KMS-11 (cell line): ENCODE measurements at regions not wholly inside any gene's neighbourhood (a gene's known extent, or its start where the extent isn't known, plus 50 kb on each side); places are given as distances from the start of the nearest gene placed in this dataset.

Source experiments
- H2AFZ ChIP-seq: fragments of 200-600 bp; sonication (generic); 2 replicates; pipeline ENCODE4 v1.6.1; 2016; ENCODE audit warnings: antibody characterized with exemption, mixed run types, low read depth
- H3K27ac ChIP-seq: fragments of 200-600 bp; sonication (generic); 2 replicates; pipeline ENCODE4 v1.6.1; 2016; ENCODE audit warnings: mild to moderate bottlenecking, mixed run types
- H3K27me3 ChIP-seq: fragments of 200-600 bp; sonication (generic); 2 replicates; pipeline ENCODE4 v1.6.1; 2017; ENCODE audit warnings: mild to moderate bottlenecking, low read depth, mixed run types, moderate library complexity; ENCODE audit not compliant: insufficient read depth
- H3K36me3 ChIP-seq: fragments of 200-600 bp; sonication (generic); 2 replicates; pipeline ENCODE4 v1.6.1; 2017; ENCODE audit warnings: mild to moderate bottlenecking, mixed run types; ENCODE audit not compliant: insufficient read depth
- H3K4me1 ChIP-seq: fragments of 200-600 bp; sonication (generic); 2 replicates; pipeline ENCODE4 v1.6.1; 2016; ENCODE audit warnings: mild to moderate bottlenecking, low read depth, mixed run types; ENCODE audit not compliant: poor library complexity, severe bottlenecking
- H3K4me2 ChIP-seq: fragments of 200-600 bp; sonication (generic); 2 replicates; pipeline ENCODE4 v1.7.0; 2016; ENCODE audit warnings: mild to moderate bottlenecking, mixed run types
- H3K4me3 ChIP-seq: fragments of 200-600 bp; sonication (generic); IDR thresholded peaks from 2 replicates; pipeline ENCODE4 v1.6.1; 2017; ENCODE audit warnings: low read depth, low read length, mixed read lengths; ENCODE audit not compliant: insufficient read depth
- H3K79me2 ChIP-seq: fragments of 200-600 bp; sonication (generic); 2 replicates; pipeline ENCODE4 v1.6.1; 2016; ENCODE audit warnings: low read depth, mixed run types; ENCODE audit not compliant: insufficient read depth
- H3K9ac ChIP-seq: fragments of 200-600 bp; sonication (generic); 2 replicates; pipeline ENCODE4 v1.6.1; 2016; ENCODE audit warnings: mild to moderate bottlenecking, mixed run types
- H4K20me1 ChIP-seq: fragments of 200-600 bp; sonication (generic); 2 replicates; pipeline ENCODE4 v1.6.1; 2016; ENCODE audit warnings: mild to moderate bottlenecking, mixed run types; ENCODE audit not compliant: insufficient read depth
- TF ChIP-seq, protein P1 (sequence below): fragments of 200-600 bp; sonication (generic); conservative IDR thresholded peaks from 2 replicates; pipeline ENCODE4 v1.6.1; 2017; ENCODE audit warnings: low read depth, mild to moderate bottlenecking, antibody characterized with exemption, low read length, moderate library complexity, mixed read lengths

DNA sequence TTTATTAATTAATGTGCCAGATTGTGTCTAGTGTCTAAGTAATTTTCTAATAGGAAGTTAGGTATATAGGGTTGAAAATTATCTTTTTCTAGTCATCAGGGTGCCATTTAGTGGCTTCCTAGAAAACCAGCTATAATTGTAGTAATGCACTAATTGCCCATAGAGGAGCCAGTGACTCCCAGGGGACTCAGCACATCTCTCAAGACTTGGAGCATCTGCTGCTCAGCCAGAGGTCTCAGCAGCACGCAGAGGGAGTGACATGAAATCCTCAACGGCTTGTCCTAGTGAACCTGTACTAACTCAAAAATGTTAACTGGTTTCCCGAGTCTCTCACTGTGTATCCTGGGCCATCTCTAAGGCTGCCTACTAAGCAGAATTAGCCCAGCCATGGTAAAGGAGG, 78.2 kb upstream of the MAN2A1 start:
- no peaks in the 10 kb centered on the region for H3K36me3 ChIP-seq
- no peak overlapping the region for H3K4me3 ChIP-seq
- H3K4me1 ChIP-seq: no peaks in the 10 kb centered on the region
- H3K79me2 ChIP-seq: no peaks in the 10 kb centered on the region
- H4K20me1 ChIP-seq: no peaks in the 10 kb centered on the region
- H3K4me2 ChIP-seq: no peak overlapping the region
- H3K27ac ChIP-seq: no peak overlapping the region
- H3K9ac ChIP-seq: no peak overlapping the region
- no peak overlapping the region for H2AFZ ChIP-seq
- TF ChIP-seq, protein P1, sequence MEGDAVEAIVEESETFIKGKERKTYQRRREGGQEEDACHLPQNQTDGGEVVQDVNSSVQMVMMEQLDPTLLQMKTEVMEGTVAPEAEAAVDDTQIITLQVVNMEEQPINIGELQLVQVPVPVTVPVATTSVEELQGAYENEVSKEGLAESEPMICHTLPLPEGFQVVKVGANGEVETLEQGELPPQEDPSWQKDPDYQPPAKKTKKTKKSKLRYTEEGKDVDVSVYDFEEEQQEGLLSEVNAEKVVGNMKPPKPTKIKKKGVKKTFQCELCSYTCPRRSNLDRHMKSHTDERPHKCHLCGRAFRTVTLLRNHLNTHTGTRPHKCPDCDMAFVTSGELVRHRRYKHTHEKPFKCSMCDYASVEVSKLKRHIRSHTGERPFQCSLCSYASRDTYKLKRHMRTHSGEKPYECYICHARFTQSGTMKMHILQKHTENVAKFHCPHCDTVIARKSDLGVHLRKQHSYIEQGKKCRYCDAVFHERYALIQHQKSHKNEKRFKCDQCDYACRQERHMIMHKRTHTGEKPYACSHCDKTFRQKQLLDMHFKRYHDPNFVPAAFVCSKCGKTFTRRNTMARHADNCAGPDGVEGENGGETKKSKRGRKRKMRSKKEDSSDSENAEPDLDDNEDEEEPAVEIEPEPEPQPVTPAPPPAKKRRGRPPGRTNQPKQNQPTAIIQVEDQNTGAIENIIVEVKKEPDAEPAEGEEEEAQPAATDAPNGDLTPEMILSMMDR: no peak
- H3K27me3 ChIP-seq: no peaks in the 10 kb centered on the region

DNA sequence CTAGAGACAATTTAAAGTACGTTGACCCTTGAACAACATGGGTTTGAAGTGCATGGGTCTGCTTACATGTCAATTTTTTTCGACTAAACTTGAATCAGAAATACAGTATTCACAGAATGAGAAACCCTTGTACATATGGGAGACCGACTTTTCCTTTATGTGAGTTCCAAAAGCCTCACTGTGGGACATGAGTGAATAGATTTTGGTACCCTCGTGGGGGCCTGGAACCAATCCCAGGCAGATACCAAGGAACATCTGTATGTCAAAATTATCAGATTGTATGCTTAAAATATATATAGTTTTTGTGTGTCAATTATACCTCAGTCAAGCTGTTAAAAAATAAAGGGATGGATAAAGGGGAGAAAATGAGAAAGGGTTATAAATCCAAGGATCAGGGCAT, 78.7 kb upstream of the MAN2A1 start:
- TF ChIP-seq, protein P1: no peak
- Histone ChIP-seq H3K9ac (no peak overlapping the region), H4K20me1 (no peaks in the 10 kb centered on the region), H3K79me2 (no peaks in the 10 kb centered on the region), H3K27ac (no peak overlapping the region), H3K36me3 (no peaks in the 10 kb centered on the region), H3K4me1 (no peaks in the 10 kb centered on the region), H3K4me2 (no peak overlapping the region), H2AFZ (no peak overlapping the region), H3K4me3 (no peak overlapping the region), H3K27me3 (no peaks in the 10 kb centered on the region)

DNA sequence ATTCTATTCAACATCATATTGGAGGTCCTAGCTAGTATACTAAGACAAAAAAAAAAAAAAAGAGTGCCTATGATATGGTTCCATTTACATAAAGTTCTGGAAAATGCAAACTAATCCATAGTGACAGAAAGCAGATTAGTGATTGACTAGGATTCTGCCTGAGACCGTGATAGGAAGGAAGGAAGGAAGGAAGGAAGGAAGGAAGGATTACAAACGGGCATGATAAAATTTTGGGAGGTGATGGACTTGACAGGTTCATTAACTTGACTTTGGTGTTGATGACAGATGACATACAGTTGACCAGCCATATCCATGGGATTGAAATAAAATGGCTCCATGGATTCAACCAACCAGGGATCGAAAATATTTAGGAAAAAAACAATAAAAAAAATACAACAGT, 79.1 kb upstream of the MAN2A1 start:
- Histone ChIP-seq H3K27me3 (no peaks in the 10 kb centered on the region), H3K79me2 (no peaks in the 10 kb centered on the region), H4K20me1 (no peaks in the 10 kb centered on the region), H3K36me3 (no peaks in the 10 kb centered on the region), H3K4me2 (no peak overlapping the region), H3K4me1 (no peaks in the 10 kb centered on the region), H3K27ac (no peak overlapping the region), H3K4me3 (no peak overlapping the region), H3K9ac (no peak overlapping the region), H2AFZ (no peak overlapping the region)
- TF ChIP-seq, protein P1: no peak

DNA sequence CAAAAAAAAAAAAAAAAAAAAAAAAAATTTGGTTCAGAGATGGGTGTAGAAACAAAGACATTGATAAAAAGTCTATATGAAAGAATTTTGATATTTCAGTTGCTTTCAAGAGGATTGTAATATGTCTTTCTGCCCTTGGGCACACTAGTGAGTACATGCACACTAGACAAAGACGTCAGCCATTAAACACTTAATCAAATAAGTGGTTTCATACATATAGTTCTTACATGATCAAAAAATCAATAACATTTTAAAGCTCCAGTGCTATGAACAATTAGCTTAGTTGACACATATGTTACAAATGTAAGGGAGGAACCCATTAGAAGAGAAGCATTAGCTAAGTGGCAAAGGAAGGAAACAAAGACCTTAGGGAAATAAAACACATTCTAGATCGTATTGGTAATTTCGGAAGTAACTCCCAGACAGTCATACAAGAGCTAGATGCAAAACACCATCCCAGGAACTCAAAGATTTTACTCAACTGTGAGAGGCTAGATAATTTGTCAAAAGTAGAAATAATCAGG, 84.5 kb upstream of the MAN2A1 start:
- Histone ChIP-seq H2AFZ (no peak overlapping the region), H3K36me3 (no peaks in the 10 kb centered on the region), H3K4me2 (no peak overlapping the region), H4K20me1 (no peaks in the 10 kb centered on the region), H3K27me3 (no peaks in the 10 kb centered on the region), H3K4me3 (no peak overlapping the region), H3K79me2 (no peaks in the 10 kb centered on the region), H3K27ac (no peak overlapping the region), H3K9ac (no peak overlapping the region), H3K4me1 (no peaks in the 10 kb centered on the region)
- TF ChIP-seq, protein P1: no peak
